ENCODE measurements at regions not wholly inside any gene's neighbourhood (a gene's known extent, or its start where the extent isn't known, plus 50 kb on each side); places are given as distances from the start of the nearest gene placed in this dataset.
A peak's percentile ranks its signal among the peaks of the same experiment; 100 is the strongest.

DNA sequence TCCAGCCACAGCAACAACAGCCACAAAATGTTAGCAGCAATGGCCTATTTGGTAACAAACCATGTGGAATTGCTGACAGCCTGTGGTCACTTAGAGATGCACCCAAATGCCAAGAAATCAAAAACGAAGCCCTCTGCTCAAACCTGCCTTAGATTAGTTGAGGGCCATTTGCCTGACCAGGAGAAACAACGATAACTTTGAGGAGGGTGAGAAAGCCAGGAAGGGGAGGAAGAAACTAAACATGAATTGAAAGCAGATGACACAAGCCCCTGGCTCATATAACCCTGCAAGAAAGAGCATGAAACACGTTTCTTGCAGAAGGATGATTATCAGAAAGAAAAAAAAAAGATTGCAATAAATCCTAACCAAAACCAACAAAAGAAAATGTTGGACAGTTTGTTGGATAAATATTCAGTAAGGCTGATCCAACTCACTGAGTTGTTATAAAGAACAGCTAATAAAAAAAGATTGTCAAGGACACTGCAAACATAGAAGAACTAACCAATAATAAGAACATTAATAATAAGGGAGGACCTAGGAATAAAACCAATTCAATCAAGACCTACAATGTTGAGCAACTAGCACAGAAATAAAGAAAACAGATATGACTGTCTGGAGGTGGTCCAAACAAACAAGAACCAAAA lies 140.5 kb upstream of the SLC30A5 start:
- H3K4me1 ChIP-seq: peaks cover 0 to 4% of the 10 kb centered on the region in 2 donors
- peak overlapping the region in 1 of 2 donors; percentile 5 for H3K27ac ChIP-seq
- H3K36me3 ChIP-seq: no peaks in the 10 kb centered on the region
- no peak for DNase-seq
- H3K4me3 ChIP-seq: no peak overlapping the region
- peak; percentile 51 for ATAC-seq
- TF ChIP-seq, protein P1, sequence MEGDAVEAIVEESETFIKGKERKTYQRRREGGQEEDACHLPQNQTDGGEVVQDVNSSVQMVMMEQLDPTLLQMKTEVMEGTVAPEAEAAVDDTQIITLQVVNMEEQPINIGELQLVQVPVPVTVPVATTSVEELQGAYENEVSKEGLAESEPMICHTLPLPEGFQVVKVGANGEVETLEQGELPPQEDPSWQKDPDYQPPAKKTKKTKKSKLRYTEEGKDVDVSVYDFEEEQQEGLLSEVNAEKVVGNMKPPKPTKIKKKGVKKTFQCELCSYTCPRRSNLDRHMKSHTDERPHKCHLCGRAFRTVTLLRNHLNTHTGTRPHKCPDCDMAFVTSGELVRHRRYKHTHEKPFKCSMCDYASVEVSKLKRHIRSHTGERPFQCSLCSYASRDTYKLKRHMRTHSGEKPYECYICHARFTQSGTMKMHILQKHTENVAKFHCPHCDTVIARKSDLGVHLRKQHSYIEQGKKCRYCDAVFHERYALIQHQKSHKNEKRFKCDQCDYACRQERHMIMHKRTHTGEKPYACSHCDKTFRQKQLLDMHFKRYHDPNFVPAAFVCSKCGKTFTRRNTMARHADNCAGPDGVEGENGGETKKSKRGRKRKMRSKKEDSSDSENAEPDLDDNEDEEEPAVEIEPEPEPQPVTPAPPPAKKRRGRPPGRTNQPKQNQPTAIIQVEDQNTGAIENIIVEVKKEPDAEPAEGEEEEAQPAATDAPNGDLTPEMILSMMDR (IDR thresholded peaks at IDR 0.05): no peak
- H3K27me3 ChIP-seq: no peaks in the 10 kb centered on the region
- no peaks in the 10 kb centered on the region for H3K9me3 ChIP-seq
- intact Hi-C loops (cut with DNase I): no loop called here

DNA sequence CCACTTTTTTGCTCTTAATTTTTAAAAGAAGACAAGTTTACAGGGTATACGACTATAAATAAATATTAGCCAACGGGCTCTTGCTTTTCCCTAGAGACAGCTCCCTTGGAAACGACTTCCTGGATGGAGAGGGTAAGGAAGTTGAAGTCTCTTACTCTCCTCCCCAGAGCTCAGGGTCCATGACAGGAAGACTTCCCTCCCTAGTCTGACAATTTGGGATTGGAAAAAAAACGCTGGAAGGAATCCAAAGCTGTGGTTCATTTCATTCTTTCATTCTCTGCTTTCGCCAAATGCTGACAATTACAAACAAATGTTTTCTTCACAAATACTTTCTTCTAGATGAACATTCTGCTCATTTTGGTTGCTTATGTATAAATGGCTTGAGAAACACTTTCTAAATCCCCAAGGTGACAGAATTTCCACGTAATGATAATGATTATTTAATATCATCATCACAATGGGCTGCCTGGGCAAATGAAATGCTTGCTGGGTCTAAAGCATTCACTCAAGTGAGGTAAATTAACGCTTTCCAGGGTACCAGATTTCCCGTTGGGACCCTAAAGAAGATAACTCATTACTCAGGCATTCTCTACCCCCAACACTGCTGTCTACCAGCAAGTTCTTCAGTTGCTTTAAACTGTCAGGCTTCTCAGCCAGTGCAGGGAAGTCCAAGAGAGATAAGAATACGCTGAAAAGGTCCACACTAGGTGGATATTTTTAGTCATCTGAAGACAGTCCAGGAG lies 139.8 kb upstream of the SLC30A5 start:
- H3K4me3 ChIP-seq: no peak overlapping the region
- ATAC-seq: peak; percentile 66
- no peaks in the 10 kb centered on the region for H3K9me3 ChIP-seq
- intact Hi-C loops (cut with DNase I): no loop called here
- peaks cover 0 to 4% of the 10 kb centered on the region in 2 donors for H3K4me1 ChIP-seq
- no peaks in the 10 kb centered on the region for H3K36me3 ChIP-seq
- no peaks in the 10 kb centered on the region for H3K27me3 ChIP-seq
- peak in 2 of 4 donors; percentile 61 to 77 for DNase-seq
- TF ChIP-seq, protein P1 (IDR thresholded peaks at IDR 0.05): no peak
- no peak overlapping the region for H3K27ac ChIP-seq

DNA sequence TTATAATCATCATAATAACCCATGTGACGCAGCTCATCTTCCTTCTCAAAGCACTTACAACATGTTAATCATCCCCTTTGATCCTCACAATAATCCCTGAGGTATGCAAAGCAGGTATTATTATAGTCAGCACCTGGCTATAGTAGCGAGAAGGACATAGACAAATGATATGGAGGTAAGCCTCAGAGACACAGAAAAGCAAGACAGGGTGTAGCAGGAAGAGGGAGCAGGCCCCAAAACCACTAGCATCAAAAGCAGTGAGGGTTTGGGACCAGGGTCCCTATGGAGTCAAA lies 139.2 kb upstream of the SLC30A5 start:
- ATAC-seq: no peak

DNA sequence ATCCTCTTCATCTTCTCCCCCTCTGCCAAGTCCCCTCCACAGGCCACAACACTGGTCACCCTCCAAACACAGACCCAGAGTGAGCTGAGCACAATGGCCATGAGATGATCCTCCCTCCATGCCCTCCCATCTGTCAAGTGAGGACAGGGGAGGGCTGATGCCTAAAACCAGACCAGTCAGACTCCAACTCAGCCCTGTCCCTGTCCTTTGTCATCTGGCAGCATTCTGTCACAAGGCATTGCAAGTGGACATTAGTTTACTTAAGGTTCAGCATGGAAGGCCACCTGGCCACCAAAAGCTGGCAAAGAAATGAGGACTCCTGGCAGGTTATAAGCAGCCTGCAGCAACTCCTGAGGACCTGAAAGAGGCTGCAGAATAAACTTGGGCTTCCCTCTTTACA lies 136.2 kb upstream of the SLC30A5 start:
- TF ChIP-seq, protein P1 (IDR thresholded peaks at IDR 0.05): no peak
- intact Hi-C loops (cut with DNase I): no loop called here
- Histone ChIP-seq H3K4me1 (no peaks in the 10 kb centered on the region), H3K9me3 (no peaks in the 10 kb centered on the region), H3K36me3 (no peaks in the 10 kb centered on the region), H3K27me3 (no peaks in the 10 kb centered on the region), H3K4me3 (no peak overlapping the region), H3K27ac (no peak overlapping the region)
- DNase-seq: no peak
- ATAC-seq: no peak

More for the DNA sequence above, 139.2 kb upstream of the SLC30A5 start:
- H3K9me3 ChIP-seq: no peaks in the 10 kb centered on the region
- H3K27ac ChIP-seq: no peak overlapping the region
- H3K4me3 ChIP-seq: no peak overlapping the region
- H3K4me1 ChIP-seq: peaks cover 0 to 4% of the 10 kb centered on the region in 2 donors
- no peaks in the 10 kb centered on the region for H3K36me3 ChIP-seq
- no peak for DNase-seq
- H3K27me3 ChIP-seq: no peaks in the 10 kb centered on the region
- TF ChIP-seq, protein P1 (IDR thresholded peaks at IDR 0.05): no peak
- intact Hi-C loops (cut with DNase I): no loop called here

DNA sequence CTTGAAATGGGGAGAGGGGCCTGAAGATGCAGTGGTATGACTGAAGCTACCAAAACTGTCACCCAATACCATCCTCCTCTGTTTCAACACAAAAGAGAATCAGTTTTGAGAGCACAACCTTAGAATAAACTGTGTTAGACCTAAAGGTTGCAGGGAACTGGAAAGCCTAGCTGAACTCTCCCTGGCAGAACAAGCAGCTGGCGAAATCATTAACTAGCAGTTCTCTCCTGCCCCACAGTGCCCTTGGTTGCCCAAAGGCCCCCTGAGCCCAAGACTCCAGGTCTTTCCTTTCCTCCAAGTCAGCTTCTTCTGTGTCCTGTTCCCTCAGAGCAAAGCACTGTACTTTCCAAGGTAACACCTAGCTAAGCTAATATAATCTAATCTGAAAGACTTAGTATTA lies 135.4 kb upstream of the SLC30A5 start:
- intact Hi-C loops (cut with DNase I): no loop called here

More for the DNA sequence above, 135.4 kb upstream of the SLC30A5 start:
- H3K27me3 ChIP-seq: no peaks in the 10 kb centered on the region
- H3K9me3 ChIP-seq: no peaks in the 10 kb centered on the region
- no peak for ATAC-seq
- no peaks in the 10 kb centered on the region for H3K36me3 ChIP-seq
- TF ChIP-seq, protein P1 (IDR thresholded peaks at IDR 0.05): no peak
- DNase-seq: no peak
- no peak overlapping the region for H3K27ac ChIP-seq
- H3K4me1 ChIP-seq: no peaks in the 10 kb centered on the region
- no peak overlapping the region for H3K4me3 ChIP-seq
